ENCODE measurements at regions not wholly inside any gene's neighbourhood (a gene's known extent, or its start where the extent isn't known, plus 50 kb on each side); places are given as distances from the start of the nearest gene placed in this dataset.

DNA sequence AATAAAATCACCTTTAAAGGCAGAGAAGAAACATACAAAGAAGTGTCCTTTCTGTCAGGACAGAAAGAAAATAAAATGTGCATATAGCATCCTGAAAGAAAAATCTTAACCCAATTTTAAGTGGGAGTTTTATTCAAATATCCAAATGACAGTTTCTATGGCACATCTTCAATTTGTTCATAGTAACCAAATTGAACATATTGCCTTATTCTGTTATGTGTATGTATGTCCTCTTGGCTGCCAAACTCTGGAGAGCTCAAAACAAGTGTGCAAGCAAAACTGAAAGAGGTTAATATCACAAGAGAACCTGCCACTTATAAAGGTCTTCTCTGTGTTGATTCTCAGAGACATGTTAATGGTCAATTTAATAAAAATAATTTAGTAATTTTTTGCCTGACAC lies 334.7 kb downstream of the BCKDHB start:
- TF ChIP-seq, protein P1, sequence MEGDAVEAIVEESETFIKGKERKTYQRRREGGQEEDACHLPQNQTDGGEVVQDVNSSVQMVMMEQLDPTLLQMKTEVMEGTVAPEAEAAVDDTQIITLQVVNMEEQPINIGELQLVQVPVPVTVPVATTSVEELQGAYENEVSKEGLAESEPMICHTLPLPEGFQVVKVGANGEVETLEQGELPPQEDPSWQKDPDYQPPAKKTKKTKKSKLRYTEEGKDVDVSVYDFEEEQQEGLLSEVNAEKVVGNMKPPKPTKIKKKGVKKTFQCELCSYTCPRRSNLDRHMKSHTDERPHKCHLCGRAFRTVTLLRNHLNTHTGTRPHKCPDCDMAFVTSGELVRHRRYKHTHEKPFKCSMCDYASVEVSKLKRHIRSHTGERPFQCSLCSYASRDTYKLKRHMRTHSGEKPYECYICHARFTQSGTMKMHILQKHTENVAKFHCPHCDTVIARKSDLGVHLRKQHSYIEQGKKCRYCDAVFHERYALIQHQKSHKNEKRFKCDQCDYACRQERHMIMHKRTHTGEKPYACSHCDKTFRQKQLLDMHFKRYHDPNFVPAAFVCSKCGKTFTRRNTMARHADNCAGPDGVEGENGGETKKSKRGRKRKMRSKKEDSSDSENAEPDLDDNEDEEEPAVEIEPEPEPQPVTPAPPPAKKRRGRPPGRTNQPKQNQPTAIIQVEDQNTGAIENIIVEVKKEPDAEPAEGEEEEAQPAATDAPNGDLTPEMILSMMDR (IDR thresholded peaks at IDR 0.05 in 2 of 3, conservative IDR thresholded peaks at IDR 0.05 in 1 of 3; ENCODE audit: borderline replicate concordance in 1 of 3, insufficient read depth in 1 of 3, low read depth in 2 of 3, low read length in 2 of 3) = no peak
- TF ChIP-seq POLR2AphosphoS5 (IDR thresholded peaks at IDR 0.05; ENCODE audit: low read depth, low read length) = no peak
- no peak for TF ChIP-seq POLR2A (IDR thresholded peaks at IDR 0.05; ENCODE audit: borderline replicate concordance, extremely low read depth, insufficient read depth, insufficient read length)
